Mucosa of descending colon (tissue), 3 donors: ENCODE measurements at regions not wholly inside any gene's neighbourhood (a gene's known extent, or its start where the extent isn't known, plus 50 kb on each side); places are given as distances from the start of the nearest gene placed in this dataset.

Experiments used
- ATAC-seq: fragments of 200-7000 bp; cut with Tn5 transposase; one replicate; pipeline ENCODE4 v1.9.1; 2020; ENCODE audit warnings: mild to moderate bottlenecking, moderate library complexity
- DNase-seq, 3 donors: peaks; one replicate each; pipeline ENCODE4 v3.0.0-alpha.2; 2020
- H3K36me3 ChIP-seq: fragments of 200-600 bp; one replicate; pipeline ENCODE4 v1.8.0; 2021; ENCODE audit warnings: low read depth, mild to moderate bottlenecking
- H3K4me1 ChIP-seq: fragments of 200-600 bp; one replicate; pipeline ENCODE4 v1.8.0; 2021; ENCODE audit warnings: low read depth, mild to moderate bottlenecking
- H3K4me3 ChIP-seq: fragments of 200-600 bp; one replicate; pipeline ENCODE4 v1.8.0; 2021; ENCODE audit warnings: mild to moderate bottlenecking
- H3K9me3 ChIP-seq: fragments of 200-600 bp; one replicate; pipeline ENCODE4 v1.8.0; 2021; ENCODE audit warnings: mild to moderate bottlenecking
- CTCF ChIP-seq: fragments of 200-600 bp; IDR thresholded peaks from one replicate; pipeline ENCODE4 v1.8.0; 2022; ENCODE audit warnings: antibody characterized with exemption, mild to moderate bottlenecking
- intact Hi-C, 2 donors: fragments of 100-400 bp; cut with DNase I in 1 of 2; cut with micrococcal nuclease in 1 of 2; formaldehyde crosslinking; loops; one replicate each; pipeline versions ENCODE4 v1.11.0 to v1.11.1; 2022; cut with DNase I, micrococcal nuclease
- donor health status: DM: no; HTN: no; CAD: no; lungs with moderate emphysema.
- donor health status: DM: no; HTN: no; CAD: no.
- donor health status: DM: no; HTN: yes; CAD: no.

GRCh38 chr1:80806431-80806830, 994.3 kb upstream of the ADGRL2 start:
- no peak for TF ChIP-seq CTCF
- Histone ChIP-seq H3K9me3 (no peaks in the 10 kb centered on the region), H3K4me1 (no peaks in the 10 kb centered on the region), H3K36me3 (no peaks in the 10 kb centered on the region), H3K4me3 (no peak overlapping the region)
- DNase-seq (no peak), ATAC-seq (no peak)
- intact Hi-C loops, result no loop called here

GRCh38 chr1:80801695-80802094, 999.0 kb upstream of the ADGRL2 start:
- no peak for TF ChIP-seq CTCF
- intact Hi-C loops, result no loop called here

GRCh38 chr1:80799457-80799856, 1001.3 kb upstream of the ADGRL2 start:
- no peak overlapping the region for H3K4me3 ChIP-seq
- H3K4me1 ChIP-seq, result no peaks in the 10 kb centered on the region
- no peaks in the 10 kb centered on the region for H3K36me3 ChIP-seq
- DNase-seq, result no peak
- TF ChIP-seq CTCF, result no peak
- intact Hi-C loops, result no loop called here
- H3K9me3 ChIP-seq, result no peaks in the 10 kb centered on the region
- no peak for ATAC-seq

More at GRCh38 chr1:80801695-80802094, 999.0 kb upstream of the ADGRL2 start:
- no peak overlapping the region for H3K4me3 ChIP-seq
- no peaks in the 10 kb centered on the region for H3K36me3 ChIP-seq
- no peak for ATAC-seq
- no peaks in the 10 kb centered on the region for H3K9me3 ChIP-seq
- DNase-seq, result no peak
- no peaks in the 10 kb centered on the region for H3K4me1 ChIP-seq

- intact Hi-C loops, result no loop called here
- Histone ChIP-seq H3K4me3 (no peak overlapping the region), H3K36me3 (no peaks in the 10 kb centered on the region), H3K9me3 (no peaks in the 10 kb centered on the region), H3K4me1 (no peaks in the 10 kb centered on the region)
- no peak for ATAC-seq
- DNase-seq, result no peak
- no peak for TF ChIP-seq CTCF
These were observed 1021.5 kb upstream of the ADGRL2 start for GRCh38 chr1:80779275-80779674.

DNA sequence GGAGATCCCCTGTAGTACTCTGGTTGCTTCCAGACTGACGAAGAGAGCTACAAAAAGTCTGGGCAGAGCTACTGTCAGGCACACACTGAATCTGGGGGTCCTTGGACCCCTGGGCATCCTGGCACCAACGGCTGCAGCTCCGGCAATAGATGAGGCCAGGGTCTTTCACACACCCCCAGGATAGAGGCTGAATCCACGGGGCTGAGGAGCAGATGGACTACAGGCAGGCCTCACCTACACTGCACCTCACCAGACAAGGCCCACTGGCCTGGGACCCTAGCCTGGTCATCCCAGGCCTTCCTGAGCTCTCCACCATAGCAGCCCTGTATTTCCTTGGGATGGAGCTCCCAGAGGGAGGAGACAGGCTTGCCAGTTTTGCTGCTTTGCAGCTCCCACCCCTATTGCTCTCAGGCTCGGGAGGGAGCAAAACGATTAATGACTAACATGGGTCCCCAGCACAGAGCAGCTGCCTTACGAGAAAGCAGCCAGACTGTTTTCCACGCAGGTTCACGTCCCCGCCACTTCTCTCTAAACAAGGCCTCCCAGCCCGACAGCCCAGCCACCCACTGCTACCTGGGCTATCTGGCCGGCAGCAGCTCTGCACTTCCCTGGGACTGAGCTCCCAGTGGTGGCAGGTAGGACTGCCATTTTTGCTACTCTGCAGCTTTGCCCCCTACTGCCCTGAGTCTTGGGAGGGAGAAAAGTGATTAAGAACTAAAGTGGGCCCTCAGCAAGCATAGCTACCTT, 1022.5 kb upstream of the ADGRL2 start:
- Histone ChIP-seq H3K4me3 (no peak overlapping the region), H3K4me1 (no peaks in the 10 kb centered on the region), H3K9me3 (no peaks in the 10 kb centered on the region), H3K36me3 (no peaks in the 10 kb centered on the region)
- ATAC-seq (no peak), DNase-seq (no peak)
- TF ChIP-seq CTCF, result no peak
- intact Hi-C loops, result no loop called here

GRCh38 chr1:80776266-80776665, 1024.5 kb upstream of the ADGRL2 start:
- intact Hi-C loops, result no loop called here
- no peak for ATAC-seq
- H3K36me3 ChIP-seq, result no peaks in the 10 kb centered on the region
- H3K4me3 ChIP-seq, result no peak overlapping the region
- H3K4me1 ChIP-seq, result no peaks in the 10 kb centered on the region
- DNase-seq, result no peak
- no peaks in the 10 kb centered on the region for H3K9me3 ChIP-seq
- no peak for TF ChIP-seq CTCF
